GM12801 (cell line): ENCODE measurements at regions not wholly inside any gene's neighbourhood (a gene's known extent, or its start where the extent isn't known, plus 50 kb on each side); places are given as distances from the start of the nearest gene placed in this dataset.

Source experiments
- CTCF ChIP-seq: IDR thresholded peaks from one replicate; pipeline ENCODE4 v1.5.1; 2011; ENCODE audit warnings: control low read depth; ENCODE audit not compliant: insufficient read length; ENCODE audit errors: extremely low read depth

- no peak for TF ChIP-seq CTCF
Observed at GRCh38 chr3:161950318-161950868, 453.8 kb downstream of the OTOL1 start.

- no peak for TF ChIP-seq CTCF
Observed at GRCh38 chr3:161957467-161957866, 460.9 kb downstream of the OTOL1 start.

GRCh38 chr3:161964857-161965256, 468.2 kb downstream of the OTOL1 start:
- no peak for TF ChIP-seq CTCF

GRCh38 chr3:161969867-161970266, 473.3 kb downstream of the OTOL1 start:
- TF ChIP-seq CTCF, result no peak

- no peak for TF ChIP-seq CTCF
Observed at GRCh38 chr3:161975201-161975600, 478.6 kb downstream of the OTOL1 start.

GRCh38 chr3:161977063-161977462, 480.5 kb downstream of the OTOL1 start:
- no peak for TF ChIP-seq CTCF

- no peak for TF ChIP-seq CTCF
Observed at GRCh38 chr3:161977850-161978249, 481.2 kb downstream of the OTOL1 start.
